CD14-positive monocyte (primary cell): ENCODE measurements at regions not wholly inside any gene's neighbourhood (a gene's known extent, or its start where the extent isn't known, plus 50 kb on each side); places are given as distances from the start of the nearest gene placed in this dataset.
A peak's percentile ranks its signal among the peaks of the same experiment; 100 is the strongest.

Experiments
- DNase-seq, 3 donors: peaks; one replicate each; pipeline ENCODE4 v3.0.0-alpha.2; 2011 to 2022
- H2AFZ ChIP-seq: 2 replicates; pipeline ENCODE4 v1.6.0; 2012; ENCODE audit warnings: mild to moderate bottlenecking, low read depth, low read length, inconsistent platforms; ENCODE audit not compliant: insufficient read depth, poor library complexity, severe bottlenecking
- H3K27ac ChIP-seq, 2 donors: 1 replicate in 1 of 2; 2 replicates in 1 of 2; pipeline ENCODE4 v1.5.1; 2012 to 2013; ENCODE audit warnings: low read length in 2 of 2, control low read depth in 1 of 2, inconsistent platforms in 1 of 2, low read depth in 1 of 2, mild to moderate bottlenecking in 1 of 2
- H3K27me3 ChIP-seq, 2 donors: one replicate each; pipeline versions ENCODE4 v1.6.0 to v1.6.1; 2011 to 2013; ENCODE audit warnings: low read length in 2 of 2; ENCODE audit not compliant: control insufficient read depth in 2 of 2, insufficient read depth in 2 of 2
- H3K36me3 ChIP-seq, 2 donors: replicated peaks in 1 of 2; 1 replicate in 1 of 2; 2 replicates in 1 of 2; pipeline versions ENCODE4 v1.5.1 to v1.6.1; 2012 to 2013; ENCODE audit warnings: low read length in 2 of 2, control low read depth in 1 of 2, inconsistent platforms in 1 of 2, mild to moderate bottlenecking in 1 of 2; ENCODE audit not compliant: insufficient read depth in 2 of 2, control insufficient read depth in 1 of 2
- H3K4me1 ChIP-seq, 2 donors: 1 replicate in 1 of 2; 2 replicates in 1 of 2; pipeline versions ENCODE4 v1.5.1 to v1.6.1; 2012 to 2013; ENCODE audit warnings: low read length in 2 of 2, control low read depth in 1 of 2, inconsistent platforms in 1 of 2, mild to moderate bottlenecking in 1 of 2, moderate library complexity in 1 of 2; ENCODE audit not compliant: insufficient read depth in 2 of 2, control insufficient read depth in 1 of 2
- H3K4me2 ChIP-seq: replicated peaks from 2 replicates; pipeline ENCODE3; 2012; ENCODE audit warnings: low read length, moderate library complexity, mild to moderate bottlenecking; ENCODE audit not compliant: poor library complexity, severe bottlenecking; ENCODE audit errors: extremely low read depth
- H3K4me3 ChIP-seq, 3 experiments: fragments of 200-600 bp in 1 of 3; sonication (generic) in 1 of 3; replicated peaks in 1 of 3; 1 replicate in 2 of 3; 2 replicates in 1 of 3; pipeline ENCODE4 v1.5.1; 2011 to 2013; ENCODE audit warnings: low read length in 3 of 3, mild to moderate bottlenecking in 3 of 3, control low read depth in 2 of 3, low read depth in 2 of 3, inconsistent platforms in 1 of 3, moderate library complexity in 1 of 3
- H3K79me2 ChIP-seq: 2 replicates; pipeline ENCODE4 v1.6.0; 2012; ENCODE audit warnings: mild to moderate bottlenecking, control low read depth, inconsistent platforms, low read length, moderate library complexity; ENCODE audit not compliant: insufficient read depth
- H3K9ac ChIP-seq: 2 replicates; pipeline ENCODE4 v1.6.0; 2017; ENCODE audit warnings: low read length, mild to moderate bottlenecking; ENCODE audit not compliant: insufficient read depth, poor library complexity, severe bottlenecking
- H3K9me3 ChIP-seq, 2 donors: replicated peaks in 1 of 2; 1 replicate in 1 of 2; 2 replicates in 1 of 2; pipeline versions ENCODE4 v1.5.1 to v1.6.1; 2012 to 2013; ENCODE audit warnings: low read length in 2 of 2, control low read depth in 1 of 2; ENCODE audit not compliant: control insufficient read depth in 1 of 2, insufficient read depth in 1 of 2
- H4K20me1 ChIP-seq: 2 replicates; pipeline ENCODE4 v1.6.0; 2012; ENCODE audit warnings: mild to moderate bottlenecking, low read length, control low read depth, moderate library complexity; ENCODE audit not compliant: insufficient read depth
- H3K27ac Mint-ChIP-seq, 7 donors: one replicate each; pipeline ENCODE4 v1.8.0; 2020; ENCODE audit warnings: mild to moderate bottlenecking in 7 of 7, mixed read lengths in 7 of 7, moderate library complexity in 6 of 7, inconsistent platforms in 2 of 7
- H3K27me3 Mint-ChIP-seq, 3 donors: one replicate each; pipeline ENCODE4 v1.8.0; 2021 to 2022; ENCODE audit warnings: low read depth in 3 of 3, mild to moderate bottlenecking in 3 of 3, mixed read lengths in 3 of 3, moderate library complexity in 3 of 3, inconsistent platforms in 1 of 3
- H3K36me3 Mint-ChIP-seq, 2 donors: one replicate each; pipeline ENCODE4 v1.8.0; 2020; ENCODE audit warnings: mixed read lengths in 2 of 2, inconsistent platforms in 1 of 2, mild to moderate bottlenecking in 1 of 2
- H3K4me1 Mint-ChIP-seq: one replicate; pipeline ENCODE4 v1.8.0; 2020; ENCODE audit warnings: mild to moderate bottlenecking, mixed read lengths
- H3K4me3 Mint-ChIP-seq, 2 donors: one replicate each; pipeline ENCODE4 v1.8.0; 2020; ENCODE audit warnings: mild to moderate bottlenecking in 2 of 2, mixed read lengths in 2 of 2, moderate library complexity in 1 of 2
- H3K9me3 Mint-ChIP-seq, 7 donors: one replicate each; pipeline ENCODE4 v1.8.0; 2020 to 2022; ENCODE audit warnings: mixed read lengths in 7 of 7, mild to moderate bottlenecking in 6 of 7, moderate library complexity in 6 of 7, inconsistent platforms in 2 of 7
- WGBS: methylation state at CpG from one replicate; pipeline ENCODE4 v1.1.5; 2013; ENCODE audit warnings: missing lambda C conversion rate; ENCODE audit not compliant: insufficient coverage; 5-methylcytosine and 5-hydroxymethylcytosine counted together
- intact Hi-C, 2 donors: fragments of 100-400 bp; cut with micrococcal nuclease; formaldehyde crosslinking; loops; one replicate each; pipeline versions ENCODE4 v1.15.0 to v1.15.1; 2023
- TF ChIP-seq, protein P1 (sequence below): fragments of 200-600 bp; IDR thresholded peaks from one replicate; pipeline ENCODE4 v1.8.0; 2022; ENCODE audit warnings: antibody characterized with exemption, mild to moderate bottlenecking

DNA sequence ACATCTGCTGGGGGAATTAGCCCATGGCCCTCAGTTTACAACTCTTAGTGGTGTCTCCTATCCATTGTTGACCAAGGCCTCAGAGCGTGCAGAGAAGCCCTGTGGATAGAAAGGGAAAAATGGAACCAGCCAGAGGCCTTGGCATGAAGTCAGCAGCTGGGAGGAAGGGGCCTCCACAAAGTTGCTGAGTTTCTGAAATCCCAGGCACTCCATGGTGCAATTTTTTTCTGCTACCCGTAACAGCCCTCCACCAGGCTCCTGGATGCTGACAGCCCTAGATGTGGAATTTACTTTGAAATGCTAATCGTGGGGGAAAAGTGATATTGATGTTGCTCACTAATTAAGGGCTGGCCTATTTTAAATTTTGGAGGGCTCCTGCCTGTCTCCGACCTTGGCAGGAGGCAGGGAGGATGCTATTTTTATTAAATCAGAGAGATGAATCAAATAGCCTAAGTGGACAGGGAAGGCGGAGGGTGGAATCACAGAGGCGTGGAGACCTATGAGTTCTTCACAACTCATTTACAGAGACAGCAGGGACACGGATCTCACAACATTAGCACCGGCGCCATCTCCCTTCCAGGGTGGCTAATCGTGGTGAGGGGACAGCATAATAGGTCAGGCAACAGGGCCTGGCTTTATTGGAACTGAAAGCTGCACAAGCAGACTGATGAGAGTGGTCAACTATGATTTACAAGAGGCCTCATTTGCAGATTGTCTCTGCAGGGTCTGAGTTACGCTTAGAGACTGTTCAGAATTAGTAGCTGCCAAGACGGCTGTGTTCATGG lies 99.8 kb upstream of the WSCD2 start:
- no peaks in the 10 kb centered on the region for H3K79me2 ChIP-seq
- peaks cover 0 to 3% of the 10 kb centered on the region in 2 donors for H3K27me3 ChIP-seq
- intact Hi-C loops, result no loop called here
- no peak overlapping the region for H3K27ac ChIP-seq
- no peaks in the 10 kb centered on the region for H3K4me1 ChIP-seq
- no peaks in the 10 kb centered on the region for H3K36me3 Mint-ChIP-seq
- H3K4me3 Mint-ChIP-seq, result no peak overlapping the region
- H4K20me1 ChIP-seq, result no peaks in the 10 kb centered on the region
- no peaks in the 10 kb centered on the region for H3K9me3 ChIP-seq
- peaks cover 0 to 2% (median 0%) of the 10 kb centered on the region in 7 donors for H3K9me3 Mint-ChIP-seq
- no peak overlapping the region for H2AFZ ChIP-seq
- H3K36me3 ChIP-seq, result no peaks in the 10 kb centered on the region
- H3K4me1 Mint-ChIP-seq, result no peaks in the 10 kb centered on the region
- 79% methylated on average over 9 of the region's 12 CpGs for WGBS
- no peak overlapping the region for H3K27ac Mint-ChIP-seq
- peaks cover 6 to 22% (median 13%) of the 10 kb centered on the region in 3 donors for H3K27me3 Mint-ChIP-seq
- TF ChIP-seq, protein P1, sequence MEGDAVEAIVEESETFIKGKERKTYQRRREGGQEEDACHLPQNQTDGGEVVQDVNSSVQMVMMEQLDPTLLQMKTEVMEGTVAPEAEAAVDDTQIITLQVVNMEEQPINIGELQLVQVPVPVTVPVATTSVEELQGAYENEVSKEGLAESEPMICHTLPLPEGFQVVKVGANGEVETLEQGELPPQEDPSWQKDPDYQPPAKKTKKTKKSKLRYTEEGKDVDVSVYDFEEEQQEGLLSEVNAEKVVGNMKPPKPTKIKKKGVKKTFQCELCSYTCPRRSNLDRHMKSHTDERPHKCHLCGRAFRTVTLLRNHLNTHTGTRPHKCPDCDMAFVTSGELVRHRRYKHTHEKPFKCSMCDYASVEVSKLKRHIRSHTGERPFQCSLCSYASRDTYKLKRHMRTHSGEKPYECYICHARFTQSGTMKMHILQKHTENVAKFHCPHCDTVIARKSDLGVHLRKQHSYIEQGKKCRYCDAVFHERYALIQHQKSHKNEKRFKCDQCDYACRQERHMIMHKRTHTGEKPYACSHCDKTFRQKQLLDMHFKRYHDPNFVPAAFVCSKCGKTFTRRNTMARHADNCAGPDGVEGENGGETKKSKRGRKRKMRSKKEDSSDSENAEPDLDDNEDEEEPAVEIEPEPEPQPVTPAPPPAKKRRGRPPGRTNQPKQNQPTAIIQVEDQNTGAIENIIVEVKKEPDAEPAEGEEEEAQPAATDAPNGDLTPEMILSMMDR, result no peak
- no peak overlapping the region for H3K4me3 ChIP-seq
- no peak overlapping the region for H3K9ac ChIP-seq
- DNase-seq, result no peak
- no peak overlapping the region for H3K4me2 ChIP-seq

DNA sequence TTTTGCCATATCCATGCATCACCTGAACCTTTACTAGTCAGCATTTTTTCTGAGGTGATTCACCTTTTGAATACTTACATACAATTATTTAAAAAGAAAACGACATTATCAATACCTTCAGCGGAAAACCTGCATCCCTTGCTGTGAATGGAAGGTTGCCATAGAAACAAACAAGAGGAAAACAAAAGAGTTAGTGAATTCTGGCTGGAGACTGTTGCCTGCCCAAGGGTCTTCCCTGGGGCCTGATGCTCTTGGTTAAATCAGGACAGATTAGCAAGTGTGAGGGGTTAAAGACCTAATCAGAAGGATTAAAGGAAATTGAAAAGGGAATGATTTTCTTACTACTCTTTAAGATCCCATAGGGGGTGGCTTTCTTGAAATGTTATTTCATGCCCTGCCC lies 96.0 kb upstream of the WSCD2 start:
- Mint-ChIP-seq H3K4me1 (no peaks in the 10 kb centered on the region), H3K27me3 (peaks cover 11 to 16% (median 12%) of the 10 kb centered on the region in 3 donors), H3K4me3 (no peak overlapping the region), H3K36me3 (no peaks in the 10 kb centered on the region), H3K27ac (peak overlapping the region in 1 of 7 donors; percentile 10), H3K9me3 (peaks cover 0 to 5% (median 0%) of the 10 kb centered on the region in 7 donors)
- Histone ChIP-seq H3K9ac (no peak overlapping the region), H3K36me3 (no peaks in the 10 kb centered on the region), H3K4me2 (no peak overlapping the region), H3K27me3 (peaks cover 2 to 3% of the 10 kb centered on the region in 2 donors), H2AFZ (no peak overlapping the region), H3K4me1 (no peaks in the 10 kb centered on the region), H3K9me3 (no peaks in the 10 kb centered on the region), H3K79me2 (no peaks in the 10 kb centered on the region), H3K4me3 (no peak overlapping the region), H3K27ac (no peak overlapping the region), H4K20me1 (no peaks in the 10 kb centered on the region)
- WGBS, result no CpG with 5 or more reads among the region's 2 CpGs
- TF ChIP-seq, protein P1, result no peak
- intact Hi-C loops, result no loop called here
- no peak for DNase-seq
